Stimulated activated CD4-positive, alpha-beta T cell treated with anti-CD3 and anti-CD28 coated beads, TNF-alpha, amount 100 ng/mL, for 4 hours (primary cell): ENCODE measurements at regions not wholly inside any gene's neighbourhood (a gene's known extent, or its start where the extent isn't known, plus 50 kb on each side); places are given as distances from the start of the nearest gene placed in this dataset.

Experiments
- DNase-seq, 3 experiments: peaks; one replicate each; pipeline ENCODE4 v3.0.0-alpha.2; 2020; ENCODE audit warnings: low read depth in 3 of 3

DNA sequence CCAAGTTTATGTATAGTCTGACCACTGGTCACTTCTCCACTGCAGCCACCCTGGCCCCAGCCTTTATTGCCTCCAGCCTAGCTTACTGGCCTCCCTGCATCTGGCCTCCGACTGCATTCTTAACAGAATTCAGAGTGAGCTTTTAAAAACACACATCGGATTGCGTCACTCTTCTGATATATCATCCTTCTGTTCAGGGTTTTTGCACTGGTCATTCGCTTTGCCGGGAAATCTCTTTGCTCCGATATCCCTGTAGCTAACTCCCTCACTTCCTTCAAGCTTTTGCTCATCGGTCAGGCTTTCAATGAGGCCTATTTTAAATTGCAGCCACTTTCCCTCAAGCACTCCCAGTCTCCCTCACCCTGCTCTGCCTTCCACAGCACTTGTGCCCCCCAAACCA lies 101.6 kb upstream of the DLX2 start:
- DNase-seq, result no peak

DNA sequence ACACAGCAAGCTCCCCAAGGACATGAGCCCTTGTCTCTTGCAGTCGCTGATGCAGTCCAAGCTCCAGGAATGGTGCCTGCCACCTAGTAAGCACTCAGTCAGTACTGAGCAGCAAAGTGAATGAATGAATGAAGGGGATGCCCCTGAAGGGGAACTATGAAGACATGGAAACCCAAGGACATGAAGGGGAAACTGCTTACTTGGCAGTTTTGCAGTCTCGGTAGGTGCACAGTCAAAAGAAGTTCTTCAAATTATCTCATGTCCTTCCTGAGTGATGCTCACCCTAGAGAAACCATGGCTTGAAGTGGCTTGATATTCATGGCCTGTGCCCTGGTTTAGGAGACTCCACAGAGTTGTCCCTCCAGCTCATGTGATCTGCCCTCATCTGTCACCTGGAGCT lies 102.1 kb upstream of the DLX2 start:
- DNase-seq, result no peak

DNA sequence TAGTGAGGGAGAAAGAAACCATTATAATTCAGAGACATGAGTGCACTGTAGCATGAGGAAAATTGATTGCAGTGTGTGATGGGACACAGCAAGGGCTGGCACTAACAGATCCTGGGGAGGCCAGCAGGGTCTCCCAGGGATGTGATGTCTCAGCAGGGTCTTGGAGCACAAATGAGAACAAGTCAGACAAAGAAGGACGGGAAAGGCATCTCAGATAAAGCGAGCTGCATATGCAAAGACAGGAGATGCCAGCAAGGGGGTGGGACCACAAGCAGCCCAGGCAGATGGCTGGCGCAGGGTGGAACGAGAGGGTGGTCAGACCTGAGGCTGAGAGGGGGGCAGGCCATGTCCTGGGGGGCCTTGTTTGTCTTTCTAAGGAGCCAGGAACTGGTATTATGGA lies 102.6 kb upstream of the DLX2 start:
- no peak for DNase-seq

DNA sequence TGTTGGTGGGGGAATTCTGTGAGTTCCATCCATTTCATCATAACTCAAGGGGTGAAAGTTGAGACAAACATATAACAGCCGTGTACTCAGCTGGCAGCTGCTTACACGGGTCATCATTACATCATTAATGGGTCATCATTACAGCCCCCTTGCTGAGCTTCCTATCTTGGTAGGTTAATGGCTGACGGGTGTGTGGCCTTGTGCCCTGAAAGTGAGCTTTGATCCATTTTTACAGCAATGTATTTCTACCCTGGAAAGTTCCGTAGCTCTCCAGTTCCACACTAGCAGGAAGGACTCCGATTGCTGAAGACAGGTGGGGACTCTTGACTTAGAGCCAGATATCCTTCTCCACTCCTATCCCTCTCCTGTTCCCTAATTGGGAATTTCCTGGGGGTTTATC lies 105.2 kb upstream of the DLX2 start:
- no peak for DNase-seq

DNA sequence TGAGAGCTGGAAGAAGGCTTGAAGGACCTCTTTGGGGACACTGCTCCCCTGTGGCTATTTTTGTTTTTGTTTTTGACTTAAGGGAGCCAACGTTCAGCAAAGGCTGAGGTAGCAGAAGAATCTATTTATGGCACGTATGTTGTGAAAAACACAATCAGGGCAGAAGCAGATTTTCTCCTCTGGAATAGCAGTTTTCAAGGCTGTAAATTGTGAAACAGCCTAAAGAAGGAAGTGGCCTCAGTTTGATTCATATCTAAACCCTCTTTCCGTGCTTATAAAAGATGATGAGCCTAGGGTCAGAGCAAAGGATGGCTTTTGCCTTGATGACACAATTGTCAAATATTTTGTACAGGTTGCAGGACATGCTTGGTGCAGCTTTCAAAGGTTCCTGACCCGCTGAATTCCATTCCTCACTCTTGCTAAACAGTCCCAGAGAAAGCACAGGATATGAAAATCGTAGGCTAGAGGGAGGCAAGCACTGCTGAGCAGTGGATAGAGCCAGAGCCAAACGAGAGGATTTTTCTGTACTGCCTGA lies 106.2 kb upstream of the DLX2 start:
- no peak for DNase-seq

DNA sequence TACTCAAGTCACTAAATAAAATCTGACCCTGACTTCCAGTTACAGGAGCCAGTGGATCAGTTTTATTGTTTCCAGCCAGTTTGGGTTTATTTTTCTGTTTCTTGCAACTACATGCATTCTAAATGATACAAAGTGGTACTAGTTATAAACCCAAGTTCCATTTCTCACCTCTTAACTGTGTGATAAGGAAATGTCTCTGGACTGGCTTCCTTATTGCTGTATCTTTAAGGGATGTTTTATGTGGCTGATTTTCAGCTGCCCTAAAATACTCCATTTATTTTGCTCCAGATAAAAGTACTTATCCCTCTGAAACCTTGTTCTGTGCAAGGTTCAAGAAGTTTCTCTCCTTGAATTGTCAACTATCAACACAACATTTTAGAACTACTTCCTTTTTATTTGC lies 107.9 kb upstream of the DLX2 start:
- DNase-seq, result no peak

DNA sequence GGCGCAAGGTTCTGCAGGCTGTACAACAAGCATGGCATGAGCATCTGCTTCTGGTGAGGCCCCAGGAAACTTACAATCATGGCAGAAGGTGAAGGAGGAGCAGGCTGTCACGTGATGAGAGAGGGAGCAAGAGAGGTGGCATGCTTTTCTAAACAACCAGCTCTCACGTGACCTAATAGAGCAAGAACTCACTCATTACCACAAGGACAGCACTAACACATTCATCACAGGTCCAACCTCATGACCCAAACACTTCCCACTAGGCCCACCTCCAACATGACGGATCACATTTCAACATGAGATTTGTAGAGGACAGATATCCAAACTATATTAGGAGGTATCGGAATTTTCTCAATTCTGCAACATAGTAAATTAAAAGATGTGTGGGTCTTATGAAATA lies 108.8 kb upstream of the DLX2 start:
- DNase-seq, result no peak

DNA sequence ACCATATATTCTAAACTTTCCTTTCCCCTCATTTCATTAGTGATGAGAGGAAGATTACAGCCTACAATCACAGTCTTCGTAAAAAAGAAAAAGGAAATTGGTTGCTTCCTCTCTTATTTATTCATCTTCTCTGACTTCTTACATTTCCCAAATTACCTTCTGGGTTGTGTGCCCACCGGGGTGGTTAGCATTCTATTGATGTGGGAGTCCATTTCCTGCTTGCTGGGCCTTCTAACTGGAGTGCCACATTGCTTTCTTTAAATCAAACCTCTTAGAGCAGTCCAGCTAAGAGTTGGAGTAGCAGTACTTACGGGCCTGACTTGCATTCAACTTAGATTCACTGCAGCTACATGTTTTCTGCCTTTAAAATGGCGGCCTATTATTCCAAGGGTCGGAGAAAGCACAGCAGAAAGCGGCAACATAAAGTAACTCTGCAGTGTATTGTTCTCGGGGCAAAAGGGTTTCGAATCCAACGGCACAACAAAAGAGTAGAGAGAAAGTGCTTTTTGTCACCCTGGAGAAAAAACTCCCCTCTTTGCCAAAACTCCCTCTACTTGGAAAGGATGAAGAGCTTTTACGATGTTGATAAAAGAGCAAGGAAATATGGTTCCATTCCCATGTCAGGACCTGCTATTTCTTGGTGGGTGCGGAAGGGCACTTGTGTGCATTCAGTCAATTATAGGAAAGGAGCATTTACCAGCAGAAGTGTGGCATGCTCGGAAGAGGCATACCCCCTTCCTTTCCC lies 110.6 kb upstream of the DLX2 start:
- DNase-seq, result no peak

DNA sequence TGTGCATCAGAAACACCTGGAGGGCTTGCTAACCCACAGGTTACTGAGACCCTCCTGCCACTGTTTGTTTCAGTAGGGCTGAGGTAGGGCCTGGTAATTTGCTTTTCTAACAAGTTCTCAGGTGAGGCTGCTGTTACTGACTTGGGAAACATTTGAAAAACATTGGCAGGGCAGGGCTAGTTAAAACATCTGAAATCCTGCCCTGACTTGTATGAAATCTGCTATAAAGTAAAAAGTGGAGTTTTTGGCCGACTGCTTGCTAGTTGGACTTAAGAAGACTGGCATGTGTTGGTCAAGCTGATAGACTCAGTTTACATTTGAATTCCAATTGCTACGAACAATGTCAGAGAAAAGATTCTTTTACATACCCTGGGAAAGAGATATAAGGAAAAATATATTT lies 111.6 kb upstream of the DLX2 start:
- DNase-seq, result no peak

DNA sequence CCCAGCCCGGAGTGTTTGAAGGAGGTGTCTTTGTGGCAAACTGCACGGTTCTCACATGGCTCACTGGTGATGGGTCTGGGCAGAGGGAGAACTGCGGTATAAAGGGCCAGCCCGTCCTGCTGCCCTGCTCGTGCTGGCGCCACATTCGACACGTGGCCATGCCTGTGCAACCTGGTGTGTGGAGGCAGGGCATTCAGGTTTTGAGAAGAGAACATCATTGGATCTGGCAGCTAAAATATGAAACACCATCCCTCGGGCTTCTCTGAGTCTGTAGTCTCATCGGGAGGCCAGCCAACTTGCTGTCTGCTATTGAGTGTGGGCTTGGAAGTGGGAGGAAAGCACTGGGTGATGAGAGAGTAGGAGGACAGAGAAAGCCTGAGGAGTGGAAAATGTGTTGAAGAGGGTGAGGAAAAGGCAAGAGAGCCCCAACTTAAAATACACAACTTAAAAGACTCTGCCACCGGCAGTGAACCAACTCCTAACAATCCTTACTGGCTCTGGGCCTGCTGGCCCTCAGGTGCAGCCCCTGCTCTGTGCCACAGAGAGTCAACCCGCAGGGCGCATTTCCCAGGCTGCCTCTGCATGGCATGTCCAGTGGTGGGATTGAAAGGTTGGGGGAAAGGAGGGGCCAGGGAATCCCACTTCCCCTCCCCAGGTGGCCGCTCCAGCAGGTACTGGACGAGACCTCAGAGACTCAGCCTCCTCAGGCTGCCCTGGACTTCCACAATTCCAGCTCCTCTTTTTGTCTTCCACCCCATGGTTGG lies 112.7 kb upstream of the DLX2 start:
- DNase-seq, result no peak

DNA sequence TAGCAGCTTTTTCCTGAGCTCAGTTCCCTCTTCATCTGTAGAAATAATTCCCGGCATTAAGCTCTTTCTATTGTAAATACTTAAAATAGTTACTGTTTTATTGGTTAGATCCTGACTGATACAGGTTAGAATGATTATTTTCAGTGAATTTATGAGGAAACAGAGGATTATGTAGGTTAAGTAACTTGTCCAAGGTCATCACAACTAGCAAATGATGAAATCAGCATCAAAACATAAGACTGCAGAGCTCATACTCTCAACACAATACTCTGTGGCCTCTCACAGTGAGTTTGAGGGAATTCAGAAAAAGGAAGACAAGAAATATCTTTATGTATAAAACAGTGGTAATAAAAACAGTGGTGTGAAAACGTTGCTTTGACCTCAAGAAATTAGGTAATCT lies 113.2 kb upstream of the DLX2 start:
- no peak for DNase-seq

DNA sequence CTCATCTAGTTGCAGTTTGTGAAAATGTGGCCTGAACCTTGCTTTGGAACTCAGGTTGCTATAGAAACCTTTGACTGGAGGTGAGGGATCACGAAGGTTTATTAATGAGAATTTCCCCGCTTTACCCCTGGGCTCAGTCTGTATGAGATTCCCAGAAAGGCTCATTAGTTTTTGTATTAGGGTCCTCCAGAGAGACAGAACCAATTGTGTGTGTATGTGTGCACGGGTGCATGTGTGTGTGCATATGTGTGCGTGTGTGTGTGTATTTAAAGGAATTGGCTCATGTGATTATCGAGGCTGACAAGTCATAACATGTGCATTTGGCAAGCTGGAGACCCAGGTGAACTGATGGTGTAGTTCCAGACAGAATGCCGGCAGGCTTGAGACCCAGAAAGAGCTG lies 113.8 kb upstream of the DLX2 start:
- no peak for DNase-seq

DNA sequence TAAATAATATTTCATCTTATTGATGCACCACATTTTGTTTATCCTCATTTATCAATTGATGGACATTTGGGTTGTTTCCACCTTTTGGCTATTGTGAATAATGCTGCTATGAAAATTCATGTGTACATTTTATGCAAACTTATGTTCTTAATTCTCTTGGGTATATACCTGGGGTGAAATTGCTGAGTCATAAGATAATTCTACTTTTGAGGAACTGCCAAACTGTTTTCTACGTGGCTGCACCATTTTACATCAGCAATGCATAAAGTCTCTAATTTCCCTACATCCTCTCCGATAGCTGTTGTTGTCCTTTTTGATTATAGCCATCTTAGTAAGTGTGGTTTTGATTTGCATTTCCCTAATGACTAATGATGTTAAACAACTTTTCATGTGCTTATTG lies 116.5 kb upstream of the DLX2 start:
- DNase-seq, result no peak

DNA sequence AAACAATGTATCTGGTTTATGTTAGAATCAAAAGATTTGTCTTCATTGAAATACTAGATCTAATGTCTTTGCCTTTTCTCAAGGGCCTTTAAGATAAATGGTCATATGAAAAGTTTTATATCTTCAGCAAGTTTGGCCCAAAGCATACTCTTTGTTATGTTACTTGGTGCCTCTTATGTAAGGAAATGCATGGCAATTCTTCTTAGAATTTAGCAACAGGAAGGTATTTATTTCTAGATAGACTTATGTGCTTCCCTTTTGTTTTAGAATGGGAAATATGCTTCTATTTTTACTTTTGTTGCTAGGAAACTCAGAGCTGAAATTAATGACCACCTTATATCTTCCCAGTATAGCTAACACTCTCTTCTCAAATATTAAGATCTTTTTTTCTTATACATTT lies 117.4 kb upstream of the DLX2 start:
- DNase-seq, result no peak

DNA sequence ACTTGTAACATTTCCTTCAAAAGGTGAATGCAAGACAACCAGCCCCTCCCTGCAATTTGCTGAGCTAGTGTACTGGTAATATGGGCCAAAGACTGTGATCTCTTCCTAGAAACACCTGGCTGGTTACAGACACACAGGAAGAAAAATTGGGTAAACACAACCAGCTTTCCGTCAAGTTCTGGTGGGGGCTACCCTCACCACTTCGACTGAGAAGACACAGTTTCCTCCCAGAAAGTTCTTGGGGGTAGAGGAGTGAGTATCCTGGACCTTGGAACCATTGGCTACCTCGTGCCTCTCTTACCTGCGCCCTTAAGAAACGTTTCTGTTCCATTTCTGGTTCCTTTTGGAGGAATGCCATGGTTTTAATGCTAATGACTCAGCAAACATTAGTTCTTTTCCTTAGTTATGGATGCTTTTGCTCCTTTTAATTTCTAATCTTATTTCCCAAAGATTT lies 120.9 kb upstream of the DLX2 start:
- DNase-seq, result no peak

DNA sequence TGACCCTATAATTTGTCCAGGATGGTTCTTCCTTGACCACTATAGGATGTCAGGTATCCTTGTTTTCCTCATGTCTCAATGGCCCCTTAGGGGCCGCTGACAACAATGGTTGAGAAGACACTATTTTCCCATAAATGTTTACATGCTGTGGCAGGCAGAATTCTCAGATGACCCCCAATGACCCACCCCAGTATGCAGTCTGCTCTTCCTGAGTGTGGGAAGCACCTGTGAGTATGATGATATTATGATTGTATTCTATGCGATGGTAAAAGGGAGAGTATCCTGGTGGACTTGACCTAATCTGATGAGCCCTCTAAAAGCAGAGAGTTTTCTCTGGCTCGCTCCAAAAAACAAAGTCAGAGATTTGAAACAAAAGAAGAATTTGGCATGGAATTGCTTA lies 123.1 kb upstream of the DLX2 start:
- DNase-seq, result no peak

DNA sequence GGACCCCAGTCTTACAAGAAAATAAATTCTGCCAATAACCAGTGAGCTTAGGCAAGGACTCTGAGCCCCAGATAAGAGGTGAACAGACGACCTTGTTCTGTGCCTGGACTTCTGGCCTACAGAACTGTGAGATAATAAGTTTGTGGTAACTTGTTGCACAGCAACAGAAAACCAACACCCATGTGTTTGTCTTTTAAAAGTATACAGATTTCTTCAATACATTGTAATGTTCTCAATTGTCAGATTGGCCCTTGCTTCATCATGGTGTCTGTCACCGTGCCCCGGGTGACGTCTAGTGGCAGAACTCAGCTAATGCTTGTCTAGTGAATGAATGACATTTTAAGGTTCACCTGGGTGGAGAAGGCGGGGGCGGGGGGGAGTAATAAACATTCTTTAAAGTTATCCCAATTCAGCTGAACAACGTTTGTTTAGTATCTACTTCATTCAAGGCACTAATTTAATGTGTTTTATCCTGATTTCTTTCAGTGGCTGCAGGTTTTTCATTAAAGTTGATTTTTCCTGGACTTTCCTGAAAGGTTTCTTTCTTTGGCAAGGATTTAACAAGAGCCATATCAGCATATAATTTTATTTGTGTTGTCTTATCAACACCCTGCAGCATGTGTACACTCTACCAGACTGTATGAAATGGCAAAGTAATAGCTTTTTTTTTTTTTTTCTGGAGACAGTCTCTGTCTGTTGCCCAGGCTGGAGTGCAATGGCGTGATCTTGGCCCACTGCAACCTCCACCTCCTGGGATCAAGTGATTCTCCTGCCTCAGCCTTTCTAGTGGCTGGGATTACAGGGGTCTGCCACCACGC lies 123.8 kb upstream of the DLX2 start:
- no peak for DNase-seq

DNA sequence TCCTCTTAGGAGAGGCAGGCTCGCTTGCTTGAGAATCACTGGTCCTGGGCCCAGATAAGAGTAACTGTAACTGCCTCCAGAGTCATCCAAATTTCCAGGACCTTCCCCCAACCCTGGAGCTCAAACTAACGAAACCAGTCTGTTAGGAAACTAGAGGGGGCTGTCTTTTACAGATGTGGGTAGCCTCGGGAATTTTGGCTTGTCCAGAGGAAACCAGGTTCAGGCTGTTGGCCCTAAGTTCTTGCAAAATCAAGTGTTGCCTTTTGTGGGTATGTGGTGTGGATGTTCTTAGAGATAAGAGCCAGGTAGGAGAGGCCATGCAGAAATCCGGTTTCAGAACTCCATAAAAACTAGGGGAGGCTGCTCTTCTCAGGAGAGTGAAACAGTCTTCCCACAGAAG lies 125.0 kb upstream of the DLX2 start:
- DNase-seq, result no peak

DNA sequence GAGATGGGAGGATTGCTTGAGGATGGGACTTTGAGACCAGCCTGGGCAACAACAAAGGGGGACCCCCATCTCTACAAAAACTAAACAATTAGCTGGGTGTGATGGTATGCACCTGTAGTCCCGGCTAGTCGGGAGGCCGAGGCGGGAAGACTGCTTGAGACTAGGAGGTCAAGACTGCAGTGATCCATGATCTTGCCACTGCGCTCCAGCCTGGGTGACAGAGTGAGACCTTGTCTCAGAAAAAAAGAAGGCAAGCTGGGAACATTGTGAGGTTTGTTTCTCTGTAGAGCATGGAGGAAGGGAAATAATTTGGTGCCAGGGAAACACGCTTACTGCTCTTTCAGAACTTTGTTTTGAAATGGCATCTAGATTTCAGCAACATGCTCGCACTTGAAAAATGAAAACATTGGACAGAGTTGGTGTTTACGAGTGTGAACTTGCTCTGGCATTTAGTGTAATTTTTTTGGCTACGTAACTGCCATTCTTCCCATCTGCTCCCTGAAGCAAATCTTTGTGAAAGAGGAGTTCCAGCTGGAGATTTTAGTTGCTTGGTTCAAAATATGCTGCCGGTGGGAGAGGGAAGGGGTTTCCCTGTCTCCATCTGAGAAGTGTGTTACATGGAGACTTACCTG lies 125.6 kb upstream of the DLX2 start:
- DNase-seq, result no peak

DNA sequence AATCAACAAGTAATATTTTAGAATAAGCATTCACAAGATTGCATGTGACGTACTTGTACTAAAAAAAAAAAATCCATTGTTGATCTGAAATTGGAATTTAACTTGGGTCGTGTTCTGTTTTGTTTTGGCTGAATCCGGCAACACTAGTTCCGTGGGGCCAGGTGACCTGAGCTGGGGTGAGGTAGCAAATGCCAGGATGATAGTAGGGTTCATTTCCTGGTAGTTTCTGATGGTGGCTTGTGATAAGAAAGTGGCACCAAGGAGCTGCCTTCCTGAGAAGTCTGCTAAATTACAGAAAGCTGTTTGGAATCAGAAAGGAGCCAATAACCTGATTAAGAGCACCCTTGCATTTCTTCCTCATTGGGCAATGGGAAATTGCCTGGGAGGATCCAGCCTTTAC lies 126.4 kb upstream of the DLX2 start:
- no peak for DNase-seq

DNA sequence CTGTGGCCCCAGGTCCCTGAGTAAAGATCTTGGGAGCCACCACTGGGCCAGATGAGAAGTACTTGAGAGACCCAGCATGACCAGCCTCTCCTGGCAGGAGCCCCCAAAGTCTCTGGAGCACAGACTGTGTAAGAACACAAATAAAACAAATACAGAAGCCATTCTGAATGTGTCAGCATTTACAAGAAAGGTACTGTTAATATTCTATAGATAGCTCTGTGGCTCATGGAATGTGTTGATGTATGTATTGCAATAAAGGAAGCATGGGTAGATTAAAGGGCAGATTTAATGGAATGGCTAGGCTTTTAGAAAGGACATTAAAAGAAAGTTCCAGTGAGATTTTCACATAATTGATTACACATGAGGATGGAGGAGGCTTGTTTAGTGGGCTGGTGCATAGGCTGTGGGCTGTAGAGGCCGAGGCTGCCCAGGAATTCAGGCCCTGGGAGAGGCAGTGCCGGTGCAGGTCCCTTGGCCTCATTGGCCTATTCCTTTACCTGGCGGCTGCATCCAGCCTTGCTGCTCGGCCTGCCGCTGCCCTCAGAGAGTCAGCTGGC lies 127.7 kb upstream of the DLX2 start:
- DNase-seq, result no peak
